ENCODE measurements at regions not wholly inside any gene's neighbourhood (a gene's known extent, or its start where the extent isn't known, plus 50 kb on each side); places are given as distances from the start of the nearest gene placed in this dataset.

DNA sequence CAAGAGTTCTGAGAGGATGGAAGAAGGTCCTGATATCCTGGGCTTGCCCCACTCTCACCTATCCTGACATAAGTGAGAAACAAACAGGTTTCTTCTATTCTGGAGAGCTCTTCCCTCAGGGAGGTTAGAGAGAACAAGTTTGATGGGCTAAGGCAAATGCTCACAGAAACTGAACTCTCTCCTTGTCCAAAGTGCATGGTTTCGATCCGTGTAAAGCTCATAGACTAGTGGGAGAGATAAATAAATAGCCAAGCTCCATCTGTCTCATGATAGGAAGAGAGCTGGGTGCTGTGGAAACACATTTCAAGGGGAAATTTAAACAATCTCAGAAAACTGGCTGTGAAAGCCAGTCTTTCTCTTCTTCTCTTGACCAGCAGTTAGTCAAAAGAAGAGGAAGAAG is 459.5 kb upstream of the LARGE1 start:
- TF ChIP-seq, protein P1, sequence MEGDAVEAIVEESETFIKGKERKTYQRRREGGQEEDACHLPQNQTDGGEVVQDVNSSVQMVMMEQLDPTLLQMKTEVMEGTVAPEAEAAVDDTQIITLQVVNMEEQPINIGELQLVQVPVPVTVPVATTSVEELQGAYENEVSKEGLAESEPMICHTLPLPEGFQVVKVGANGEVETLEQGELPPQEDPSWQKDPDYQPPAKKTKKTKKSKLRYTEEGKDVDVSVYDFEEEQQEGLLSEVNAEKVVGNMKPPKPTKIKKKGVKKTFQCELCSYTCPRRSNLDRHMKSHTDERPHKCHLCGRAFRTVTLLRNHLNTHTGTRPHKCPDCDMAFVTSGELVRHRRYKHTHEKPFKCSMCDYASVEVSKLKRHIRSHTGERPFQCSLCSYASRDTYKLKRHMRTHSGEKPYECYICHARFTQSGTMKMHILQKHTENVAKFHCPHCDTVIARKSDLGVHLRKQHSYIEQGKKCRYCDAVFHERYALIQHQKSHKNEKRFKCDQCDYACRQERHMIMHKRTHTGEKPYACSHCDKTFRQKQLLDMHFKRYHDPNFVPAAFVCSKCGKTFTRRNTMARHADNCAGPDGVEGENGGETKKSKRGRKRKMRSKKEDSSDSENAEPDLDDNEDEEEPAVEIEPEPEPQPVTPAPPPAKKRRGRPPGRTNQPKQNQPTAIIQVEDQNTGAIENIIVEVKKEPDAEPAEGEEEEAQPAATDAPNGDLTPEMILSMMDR (IDR thresholded peaks at IDR 0.05; ENCODE audit: borderline replicate concordance, extremely low read depth, insufficient read depth) = no peak
- H3K36me3 ChIP-seq (ENCODE audit: control insufficient read depth in 2 of 3, insufficient read depth in 3 of 3, low read length in 3 of 3) = no peaks in the 10 kb centered on the region
- no peak overlapping the region for H3K4me3 ChIP-seq (ENCODE audit: low read length in 3 of 3)
- no peaks in the 10 kb centered on the region for H3K4me1 ChIP-seq (ENCODE audit: control insufficient read depth in 2 of 3, insufficient read depth in 2 of 3, low read depth in 1 of 3, low read length in 3 of 3)
- intact Hi-C loops (cut with DNase I) = no loop called here
- H3K9me3 ChIP-seq (ENCODE audit: control insufficient read depth in 2 of 3, insufficient read depth in 1 of 3, low read length in 3 of 3) = no peaks in the 10 kb centered on the region
- no peak overlapping the region for H3K9ac ChIP-seq (ENCODE audit: low read length in 3 of 3)
- no peak for DNase-seq
- H3K27me3 ChIP-seq (ENCODE audit: control insufficient read depth, insufficient read depth, low read length) = no peaks in the 10 kb centered on the region
- FAIRE-seq = no peak
- no peak overlapping the region for H3K27ac ChIP-seq (ENCODE audit: low read depth in 2 of 2, low read length in 2 of 2)

DNA sequence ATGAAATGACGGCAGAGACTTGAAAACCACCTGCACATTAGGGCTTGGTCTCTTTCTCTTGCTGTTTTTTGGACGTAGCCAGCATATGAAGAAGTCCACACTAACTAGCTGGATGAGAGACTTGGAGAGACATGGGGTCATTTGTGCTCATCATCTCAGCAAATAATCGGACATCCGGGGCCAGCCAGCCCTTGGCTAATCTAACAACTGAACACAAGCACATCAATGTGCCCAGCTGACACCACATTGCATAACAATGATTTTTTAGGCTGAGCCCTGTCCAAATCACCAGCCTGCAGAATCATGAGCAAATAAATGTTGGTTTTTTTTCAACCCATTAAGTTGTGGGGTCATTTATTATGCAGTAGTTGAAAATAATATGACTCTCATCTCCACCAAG is 460.3 kb upstream of the LARGE1 start:
- no peaks in the 10 kb centered on the region for H3K4me1 ChIP-seq (ENCODE audit: control insufficient read depth in 2 of 3, insufficient read depth in 2 of 3, low read depth in 1 of 3, low read length in 3 of 3)
- DNase-seq (no peak), FAIRE-seq (no peak)
- H3K27ac ChIP-seq (ENCODE audit: low read depth in 2 of 2, low read length in 2 of 2) = no peak overlapping the region
- TF ChIP-seq, protein P1 (IDR thresholded peaks at IDR 0.05; ENCODE audit: borderline replicate concordance, extremely low read depth, insufficient read depth) = no peak
- H3K36me3 ChIP-seq (ENCODE audit: control insufficient read depth in 2 of 3, insufficient read depth in 3 of 3, low read length in 3 of 3) = no peaks in the 10 kb centered on the region
- no peaks in the 10 kb centered on the region for H3K9me3 ChIP-seq (ENCODE audit: control insufficient read depth in 2 of 3, insufficient read depth in 1 of 3, low read length in 3 of 3)
- H3K27me3 ChIP-seq (ENCODE audit: control insufficient read depth, insufficient read depth, low read length) = no peaks in the 10 kb centered on the region
- intact Hi-C loops (cut with DNase I) = no loop called here
- no peak overlapping the region for H3K4me3 ChIP-seq (ENCODE audit: low read length in 3 of 3)
- no peak overlapping the region for H3K9ac ChIP-seq (ENCODE audit: low read length in 3 of 3)

DNA sequence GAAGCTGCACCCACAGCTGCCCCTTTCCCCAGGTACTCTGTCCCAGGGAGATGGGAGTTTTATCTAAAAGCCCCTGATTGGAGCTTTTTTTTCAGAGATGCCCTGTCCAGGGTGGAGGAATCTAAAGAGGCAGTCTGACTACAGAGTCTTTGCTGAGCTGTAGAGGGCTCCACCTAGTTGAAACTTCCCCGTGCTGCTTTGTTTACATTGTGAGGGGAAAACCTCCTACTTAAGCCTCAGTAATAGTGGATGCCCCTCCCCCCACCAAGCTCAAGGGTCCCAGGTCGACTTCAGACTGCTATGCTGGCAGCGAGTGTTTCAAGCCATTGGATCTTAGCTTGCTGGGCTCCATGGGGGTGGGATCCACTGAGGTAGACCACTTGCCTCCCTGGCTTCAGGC is 470.1 kb upstream of the LARGE1 start:
- Histone ChIP-seq H3K4me3 (ENCODE audit: low read length in 3 of 3) (no peak overlapping the region), H3K4me1 (ENCODE audit: control insufficient read depth in 2 of 3, insufficient read depth in 2 of 3, low read depth in 1 of 3, low read length in 3 of 3) (no peaks in the 10 kb centered on the region), H3K27ac (ENCODE audit: low read depth in 2 of 2, low read length in 2 of 2) (no peak overlapping the region), H3K9me3 (ENCODE audit: control insufficient read depth in 2 of 3, insufficient read depth in 1 of 3, low read length in 3 of 3) (no peaks in the 10 kb centered on the region), H3K9ac (ENCODE audit: low read length in 3 of 3) (no peak overlapping the region), H3K27me3 (ENCODE audit: control insufficient read depth, insufficient read depth, low read length) (no peaks in the 10 kb centered on the region), H3K36me3 (ENCODE audit: control insufficient read depth in 2 of 3, insufficient read depth in 3 of 3, low read length in 3 of 3) (no peaks in the 10 kb centered on the region)
- FAIRE-seq (no peak), DNase-seq (no peak)
- intact Hi-C loops (cut with DNase I) = no loop called here
- TF ChIP-seq, protein P1 (IDR thresholded peaks at IDR 0.05; ENCODE audit: borderline replicate concordance, extremely low read depth, insufficient read depth) = no peak

DNA sequence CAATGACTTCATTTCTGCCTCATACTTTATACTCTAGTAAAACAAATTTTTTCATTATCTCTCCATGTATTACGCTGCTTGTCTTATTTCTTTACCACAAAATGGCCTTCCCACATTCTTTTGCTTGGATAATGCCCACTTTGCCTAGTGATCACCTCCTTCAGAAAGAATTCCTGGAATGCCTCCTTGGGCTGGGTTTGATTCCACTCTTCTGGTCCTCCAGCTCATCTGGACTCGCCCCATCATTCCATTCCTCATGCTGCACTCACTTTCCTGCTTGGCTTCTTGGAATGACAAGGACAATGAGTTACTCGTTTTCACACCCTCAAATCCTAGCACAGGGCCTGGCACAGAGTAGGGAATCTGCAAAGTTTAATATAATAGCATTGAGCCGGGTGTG is 475.1 kb upstream of the LARGE1 start:
- Histone ChIP-seq H3K9ac (ENCODE audit: low read length in 3 of 3) (no peak overlapping the region), H3K4me1 (ENCODE audit: control insufficient read depth in 2 of 3, insufficient read depth in 2 of 3, low read depth in 1 of 3, low read length in 3 of 3) (no peaks in the 10 kb centered on the region), H3K4me3 (ENCODE audit: low read length in 3 of 3) (no peak overlapping the region), H3K9me3 (ENCODE audit: control insufficient read depth in 2 of 3, insufficient read depth in 1 of 3, low read length in 3 of 3) (no peaks in the 10 kb centered on the region), H3K27ac (ENCODE audit: low read depth in 2 of 2, low read length in 2 of 2) (no peak overlapping the region), H3K36me3 (ENCODE audit: control insufficient read depth in 2 of 3, insufficient read depth in 3 of 3, low read length in 3 of 3) (no peaks in the 10 kb centered on the region), H3K27me3 (ENCODE audit: control insufficient read depth, insufficient read depth, low read length) (no peaks in the 10 kb centered on the region)
- TF ChIP-seq, protein P1 (IDR thresholded peaks at IDR 0.05; ENCODE audit: borderline replicate concordance, extremely low read depth, insufficient read depth) = no peak
- no peak for FAIRE-seq
- intact Hi-C loops (cut with DNase I) = no loop called here
- DNase-seq = no peak
